ENCODE measurements at regions not wholly inside any gene's neighbourhood (a gene's known extent, or its start where the extent isn't known, plus 50 kb on each side); places are given as distances from the start of the nearest gene placed in this dataset.

GRCh38 chr3:152703245-152703890 lies 131.6 kb upstream of the P2RY1 start:
- no peak overlapping the region for H3K56ac ChIP-seq (ENCODE audit: insufficient read length, low read depth, low read length)
- no peak overlapping the region for H2BK15ac ChIP-seq (ENCODE audit: low read depth, low read length)
- no peak overlapping the region for H3K4me2 ChIP-seq (ENCODE audit: insufficient read depth, insufficient read length, low read length)
- no peaks in the 10 kb centered on the region for H3K79me1 ChIP-seq (ENCODE audit: insufficient read depth, low read depth, low read length, poor library complexity, severe bottlenecking)
- H3K18ac ChIP-seq (ENCODE audit: insufficient read length, low read depth, low read length): no peak overlapping the region
- H3K27me3 ChIP-seq (ENCODE audit: insufficient read depth, low read length): no peaks in the 10 kb centered on the region
- peaks cover 6 to 7% of the 10 kb centered on the region in 2 experiments; a peak in 3 of 4 replicates for H3K4me1 Mint-ChIP-seq
- DNase-seq: no peak
- no peak overlapping the region for H3K23ac ChIP-seq (ENCODE audit: insufficient read length, low read depth, low read length)
- no peak overlapping the region for H2BK5ac ChIP-seq (ENCODE audit: insufficient read length, low read length)
- no peak overlapping the region for H3K4me3 Mint-ChIP-seq
- H3K36me3 Mint-ChIP-seq (ENCODE audit: insufficient read depth in 1 of 3, low read depth in 3 of 3): peaks cover 0 to 4% (median 0%) of the 10 kb centered on the region in 3 experiments; a peak in 2 of 7 replicates
- H3T11ph ChIP-seq (ENCODE audit: low read length): no peak overlapping the region
- no peak overlapping the region for H2AFZ ChIP-seq (ENCODE audit: low read length)
- H3K9me3 Mint-ChIP-seq: peaks cover 0 to 11% of the 10 kb centered on the region in 2 experiments; a peak in 3 of 5 replicates
- no peak overlapping the region for H3K9ac ChIP-seq (ENCODE audit: extremely low read depth, insufficient read length, low read length)
- H3K27ac Mint-ChIP-seq: no peak overlapping the region
- no peaks in the 10 kb centered on the region for H3K9me3 ChIP-seq (ENCODE audit: control insufficient read depth, low read depth, low read length)
- no peaks in the 10 kb centered on the region for H4K20me1 ChIP-seq (ENCODE audit: control insufficient read depth, insufficient read depth, insufficient read length)
- H4K5ac ChIP-seq (ENCODE audit: insufficient read length, low read depth, low read length): no peak overlapping the region
- no peak overlapping the region for H4K8ac ChIP-seq (replicated peaks; ENCODE audit: insufficient read length, low read depth, low read length)
- H2BK12ac ChIP-seq (ENCODE audit: insufficient read length, low read depth, low read length): no peak overlapping the region
- no peaks in the 10 kb centered on the region for H3K27me3 Mint-ChIP-seq (ENCODE audit: low read depth)
- WGBS (ENCODE audit: extremely low coverage, insufficient read length, low lambda C conversion rate): no CpG with 5 or more reads among the region's 3 CpGs
- H2BK120ac ChIP-seq (ENCODE audit: low read depth, low read length, poor library complexity, severe bottlenecking): no peak overlapping the region
- H2BK20ac ChIP-seq (ENCODE audit: low read depth, low read length, poor library complexity, severe bottlenecking): no peak overlapping the region
- H3K79me2 ChIP-seq (ENCODE audit: insufficient read depth, low read length): no peaks in the 10 kb centered on the region
- H3K27ac ChIP-seq (ENCODE audit: insufficient read length, low read depth, low read length): no peak overlapping the region
- no peak overlapping the region for H2AK5ac ChIP-seq (ENCODE audit: insufficient read length, low read length)
- no peaks in the 10 kb centered on the region for H3K4me1 ChIP-seq (ENCODE audit: insufficient read depth, low read length)
- no peak overlapping the region for H3K14ac ChIP-seq (ENCODE audit: insufficient read depth, low read length)
- H3K23me2 ChIP-seq (ENCODE audit: insufficient read length, low read depth, low read length, poor library complexity, severe bottlenecking): no peaks in the 10 kb centered on the region
- no peak overlapping the region for H4K91ac ChIP-seq (ENCODE audit: insufficient read length, low read depth, low read length)
- no peak for TF ChIP-seq CTCF (conservative IDR thresholded peaks at IDR 0.05)
- H3K4ac ChIP-seq (ENCODE audit: low read depth, low read length): no peak overlapping the region

All from H9 (cell line).